ENCODE measurements at regions not wholly inside any gene's neighbourhood (a gene's known extent, or its start where the extent isn't known, plus 50 kb on each side); places are given as distances from the start of the nearest gene placed in this dataset.

DNA sequence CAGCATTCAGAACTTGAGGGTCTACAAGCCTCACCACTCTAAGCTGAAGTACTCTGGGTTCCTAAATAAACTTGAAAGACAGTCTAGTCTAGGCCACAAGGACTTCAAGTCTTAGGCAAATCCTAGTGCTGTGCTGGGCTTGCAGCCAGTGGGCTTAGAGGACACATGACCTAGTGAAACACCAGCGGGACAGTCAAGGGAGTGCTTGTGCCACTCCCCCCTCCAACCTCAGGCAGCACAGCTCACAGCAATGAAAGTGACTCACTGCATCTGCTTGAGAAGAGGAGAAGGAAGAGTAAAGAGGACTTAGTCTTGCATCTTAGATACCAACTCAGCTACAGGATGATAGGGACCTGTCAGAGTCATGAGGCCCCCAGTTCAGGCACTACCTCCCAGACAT, 438.1 kb downstream of the IPO8 start:
- no peaks in the 10 kb centered on the region for H3K9me3 ChIP-seq
- no peak overlapping the region for H3K27ac ChIP-seq
- H3K36me3 ChIP-seq: no peaks in the 10 kb centered on the region
- TF ChIP-seq CTCF (IDR thresholded peaks at IDR 0.05): no peak
- no peak for DNase-seq
- no peaks in the 10 kb centered on the region for H3K27me3 ChIP-seq
- H3K4me3 ChIP-seq: no peak overlapping the region
- H3K4me1 ChIP-seq: no peaks in the 10 kb centered on the region
- intact Hi-C loops (cut with DNase I; ENCODE audit: low total_unique reads): no loop called here

GRCh38 chr12:30251546-30251945, 444.1 kb downstream of the IPO8 start:
- Histone ChIP-seq H3K36me3 (no peaks in the 10 kb centered on the region), H3K4me1 (no peaks in the 10 kb centered on the region), H3K27me3 (no peaks in the 10 kb centered on the region), H3K27ac (no peak overlapping the region), H3K9me3 (no peaks in the 10 kb centered on the region), H3K4me3 (no peak overlapping the region)
- no peak for DNase-seq
- intact Hi-C loops (cut with DNase I; ENCODE audit: low total_unique reads): no loop called here
- no peak for TF ChIP-seq CTCF (IDR thresholded peaks at IDR 0.05)

- DNase-seq: no peak
- H3K4me3 ChIP-seq: no peak overlapping the region
- no peaks in the 10 kb centered on the region for H3K9me3 ChIP-seq
- H3K27ac ChIP-seq: no peak overlapping the region
- H3K4me1 ChIP-seq: no peaks in the 10 kb centered on the region
- H3K27me3 ChIP-seq: no peaks in the 10 kb centered on the region
- no peaks in the 10 kb centered on the region for H3K36me3 ChIP-seq
- TF ChIP-seq CTCF (IDR thresholded peaks at IDR 0.05): no peak
- intact Hi-C loops (cut with DNase I; ENCODE audit: low total_unique reads): no loop called here
Measured at GRCh38 chr12:30243426-30243825, 452.2 kb downstream of the IPO8 start.

GRCh38 chr12:30219047-30219446, 435.3 kb upstream of the TMTC1 start:
- no peaks in the 10 kb centered on the region for H3K4me1 ChIP-seq
- no peak overlapping the region for H3K27ac ChIP-seq
- intact Hi-C loops (cut with DNase I; ENCODE audit: low total_unique reads): no loop called here
- no peak for DNase-seq
- H3K27me3 ChIP-seq: no peaks in the 10 kb centered on the region
- no peaks in the 10 kb centered on the region for H3K9me3 ChIP-seq
- no peak for TF ChIP-seq CTCF (IDR thresholded peaks at IDR 0.05)
- H3K4me3 ChIP-seq: no peak overlapping the region
- no peaks in the 10 kb centered on the region for H3K36me3 ChIP-seq

DNA sequence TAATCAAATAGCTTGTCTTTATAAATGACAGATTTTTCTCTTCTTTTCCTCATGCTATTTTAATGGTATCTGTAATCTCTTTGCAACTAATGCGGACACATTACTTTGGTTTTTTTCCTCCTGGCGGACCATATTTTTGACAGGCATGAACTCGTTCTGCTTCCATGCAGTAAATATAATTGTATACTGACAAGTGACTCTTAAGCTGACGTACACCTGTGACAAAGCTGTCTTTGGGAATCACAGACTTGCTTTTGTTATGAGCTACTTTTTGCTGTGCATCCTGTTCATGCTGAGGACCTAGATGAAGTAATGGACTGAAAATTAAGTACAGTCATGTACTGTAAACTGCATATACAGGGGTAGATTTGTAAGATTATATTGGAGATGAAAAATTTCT, 434.3 kb upstream of the TMTC1 start:
- H3K27me3 ChIP-seq: no peaks in the 10 kb centered on the region
- no peak for TF ChIP-seq CTCF (IDR thresholded peaks at IDR 0.05)
- no peaks in the 10 kb centered on the region for H3K36me3 ChIP-seq
- H3K4me1 ChIP-seq: no peaks in the 10 kb centered on the region
- intact Hi-C loops (cut with DNase I; ENCODE audit: low total_unique reads): no loop called here
- no peak overlapping the region for H3K27ac ChIP-seq
- H3K9me3 ChIP-seq: no peaks in the 10 kb centered on the region
- no peak overlapping the region for H3K4me3 ChIP-seq
- DNase-seq: no peak

DNA sequence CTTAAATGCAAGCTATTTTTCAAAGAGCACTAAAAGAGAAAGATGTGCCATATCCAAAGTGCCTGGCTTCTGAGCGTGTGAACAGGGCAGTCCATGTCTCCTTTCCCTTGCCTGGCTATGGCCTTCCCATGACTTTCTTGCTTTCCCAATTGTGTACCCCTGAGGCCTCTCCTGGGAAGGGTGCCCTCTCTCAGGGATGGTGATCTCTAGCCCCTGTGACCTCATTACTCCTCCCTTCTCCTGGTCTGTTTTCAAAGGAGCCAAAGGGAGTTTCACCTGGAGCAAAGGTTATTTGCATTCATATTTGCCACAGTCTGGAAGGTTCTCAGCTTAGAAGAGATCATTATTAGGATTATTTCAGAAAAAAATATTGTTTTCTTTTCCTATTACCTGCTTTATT, 429.4 kb upstream of the TMTC1 start:
- no peak for TF ChIP-seq CTCF (IDR thresholded peaks at IDR 0.05)
- Histone ChIP-seq H3K9me3 (no peaks in the 10 kb centered on the region), H3K4me1 (no peaks in the 10 kb centered on the region), H3K4me3 (no peak overlapping the region), H3K36me3 (no peaks in the 10 kb centered on the region), H3K27ac (no peak overlapping the region), H3K27me3 (no peaks in the 10 kb centered on the region)
- DNase-seq: no peak
- intact Hi-C loops (cut with DNase I; ENCODE audit: low total_unique reads): no loop called here
